Activated T-cell treated with anti-CD3 and anti-CD28 coated beads, Interleukin-2, amount 50 U/mL, for 72 hours (primary cell): ENCODE measurements at regions not wholly inside any gene's neighbourhood (a gene's known extent, or its start where the extent isn't known, plus 50 kb on each side); places are given as distances from the start of the nearest gene placed in this dataset.

ENCODE experiments used
- ATAC-seq, 2 donors: fragments of 150-1000 bp; cut with Tn5 transposase; replicated peaks in 1 of 2; 2 replicates each; pipeline ENCODE4 v1.10.0; 2021; ENCODE audit warnings: moderate library complexity in 2 of 2, mild to moderate bottlenecking in 1 of 2
- DNase-seq, 2 donors: peaks; one replicate each; pipeline ENCODE4 v3.0.0; 2021 to 2022; ENCODE audit warnings: mixed read lengths in 1 of 2
- H3K27ac Mint-ChIP-seq: one replicate; pipeline ENCODE4 v1.8.0; 2022; ENCODE audit warnings: mild to moderate bottlenecking, moderate library complexity, mixed read lengths
- H3K27me3 Mint-ChIP-seq: one replicate; pipeline ENCODE4 v1.8.0; 2022; ENCODE audit warnings: low read depth, mixed read lengths
- H3K36me3 Mint-ChIP-seq, 2 donors: one replicate each; pipeline ENCODE4 v1.8.0; 2022; ENCODE audit warnings: mixed read lengths in 2 of 2, mild to moderate bottlenecking in 1 of 2; ENCODE audit not compliant: insufficient read depth in 2 of 2
- H3K4me1 Mint-ChIP-seq: one replicate; pipeline ENCODE4 v1.8.0; 2022; ENCODE audit warnings: low read depth, mixed read lengths
- H3K4me3 Mint-ChIP-seq, 2 donors: one replicate each; pipeline ENCODE4 v1.8.0; 2022; ENCODE audit warnings: mild to moderate bottlenecking in 2 of 2, mixed read lengths in 2 of 2, moderate library complexity in 2 of 2
- H3K9me3 Mint-ChIP-seq, 2 donors: one replicate each; pipeline ENCODE4 v1.8.0; 2022; ENCODE audit warnings: mixed read lengths in 2 of 2

DNA sequence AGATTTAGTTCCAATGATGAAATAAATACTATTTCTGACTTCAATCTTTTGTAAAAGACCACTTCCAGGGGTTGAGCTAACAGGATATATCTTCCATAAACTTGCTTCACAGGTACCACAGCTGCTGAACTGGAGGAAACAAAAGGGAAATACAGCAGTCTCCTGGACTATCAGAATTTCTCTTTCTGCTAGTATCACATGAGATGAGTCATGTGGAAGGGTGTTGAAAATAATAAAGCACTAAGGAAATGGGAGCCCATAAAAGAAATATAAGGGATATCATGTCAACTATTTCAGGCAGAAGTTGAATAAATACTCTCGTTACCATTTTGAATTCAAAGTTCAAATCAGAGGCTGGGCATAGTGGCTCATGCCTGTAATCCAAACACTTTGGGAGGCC is 250.3 kb upstream of the NFE2L3 start:
- Mint-ChIP-seq H3K4me3 (no peak overlapping the region), H3K4me1 (peaks cover 17% of the 10 kb centered on the region), H3K36me3 (no peaks in the 10 kb centered on the region), H3K9me3 (no peaks in the 10 kb centered on the region), H3K27ac (no peak overlapping the region), H3K27me3 (no peaks in the 10 kb centered on the region)
- ATAC-seq = no peak
- no peak for DNase-seq

DNA sequence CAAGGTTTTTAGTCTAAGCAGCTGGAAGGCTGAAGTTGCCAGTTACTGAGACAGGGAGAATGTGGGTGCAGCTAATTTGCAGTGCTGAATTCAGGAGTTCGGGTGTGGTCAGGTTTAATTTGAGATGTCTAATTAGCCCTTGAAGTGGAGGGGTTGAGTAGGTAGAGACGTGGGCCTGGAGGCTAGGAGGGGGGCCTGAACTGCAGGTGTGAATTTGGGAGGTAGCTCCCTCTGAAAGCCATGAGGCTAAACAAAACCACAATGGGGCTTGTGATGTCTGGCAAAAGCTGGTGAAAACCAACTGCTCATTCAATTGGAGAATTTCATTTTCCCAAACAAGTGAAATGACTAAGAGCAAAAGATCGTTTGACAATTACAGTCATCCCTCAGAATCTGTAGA is 246.0 kb upstream of the NFE2L3 start:
- Mint-ChIP-seq H3K9me3 (no peaks in the 10 kb centered on the region), H3K27me3 (no peaks in the 10 kb centered on the region), H3K36me3 (no peaks in the 10 kb centered on the region), H3K27ac (no peak overlapping the region), H3K4me1 (peaks cover 26% of the 10 kb centered on the region), H3K4me3 (no peak overlapping the region)
- no peak for DNase-seq
- ATAC-seq = no peak

DNA sequence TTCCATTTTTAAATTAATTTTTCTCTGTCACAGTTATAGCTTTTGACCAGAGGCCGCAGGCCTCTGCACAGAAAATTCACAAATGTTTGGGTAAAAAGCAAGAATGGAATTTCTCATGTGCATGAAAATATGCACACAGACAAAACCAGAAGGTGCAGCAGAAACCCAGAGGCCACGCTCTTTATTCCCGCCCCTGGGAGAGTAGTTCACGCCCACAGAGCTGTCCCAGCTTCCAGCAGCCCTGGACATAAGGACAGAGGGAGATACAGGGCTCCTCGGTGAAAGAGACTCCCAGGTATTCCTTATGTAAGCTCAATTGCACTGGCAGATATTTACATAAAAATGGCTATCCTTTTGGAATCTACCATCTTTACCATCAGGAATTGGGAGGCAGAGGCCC is 245.2 kb upstream of the NFE2L3 start:
- no peaks in the 10 kb centered on the region for H3K27me3 Mint-ChIP-seq
- no peaks in the 10 kb centered on the region for H3K9me3 Mint-ChIP-seq
- H3K4me1 Mint-ChIP-seq = peaks cover 26% of the 10 kb centered on the region
- no peaks in the 10 kb centered on the region for H3K36me3 Mint-ChIP-seq
- no peak overlapping the region for H3K4me3 Mint-ChIP-seq
- no peak overlapping the region for H3K27ac Mint-ChIP-seq
- DNase-seq (no peak), ATAC-seq (no peak)

DNA sequence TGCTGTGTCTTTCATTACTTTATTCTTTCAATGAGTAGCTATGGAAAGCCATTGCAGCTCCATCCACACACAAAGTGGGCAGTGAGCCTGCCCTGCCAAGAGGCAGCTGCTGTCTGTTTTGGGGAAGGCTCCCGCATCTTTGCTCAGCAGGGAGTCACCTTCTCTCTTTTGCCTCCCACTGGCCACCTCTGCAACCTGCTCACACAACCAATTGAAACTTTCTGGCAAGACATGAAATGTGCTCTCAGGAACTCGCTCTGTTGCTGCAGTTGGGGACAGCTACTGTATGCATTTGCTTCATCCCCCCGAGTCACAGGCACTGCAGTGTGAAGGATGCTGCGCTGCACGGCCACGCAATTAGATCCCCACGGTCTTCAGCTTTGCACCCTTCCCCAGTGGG is 244.8 kb upstream of the NFE2L3 start:
- H3K9me3 Mint-ChIP-seq = no peaks in the 10 kb centered on the region
- no peak overlapping the region for H3K27ac Mint-ChIP-seq
- H3K36me3 Mint-ChIP-seq = no peaks in the 10 kb centered on the region
- DNase-seq (no peak), ATAC-seq (no peak)
- H3K27me3 Mint-ChIP-seq = no peaks in the 10 kb centered on the region
- peaks cover 26% of the 10 kb centered on the region for H3K4me1 Mint-ChIP-seq
- no peak overlapping the region for H3K4me3 Mint-ChIP-seq

DNA sequence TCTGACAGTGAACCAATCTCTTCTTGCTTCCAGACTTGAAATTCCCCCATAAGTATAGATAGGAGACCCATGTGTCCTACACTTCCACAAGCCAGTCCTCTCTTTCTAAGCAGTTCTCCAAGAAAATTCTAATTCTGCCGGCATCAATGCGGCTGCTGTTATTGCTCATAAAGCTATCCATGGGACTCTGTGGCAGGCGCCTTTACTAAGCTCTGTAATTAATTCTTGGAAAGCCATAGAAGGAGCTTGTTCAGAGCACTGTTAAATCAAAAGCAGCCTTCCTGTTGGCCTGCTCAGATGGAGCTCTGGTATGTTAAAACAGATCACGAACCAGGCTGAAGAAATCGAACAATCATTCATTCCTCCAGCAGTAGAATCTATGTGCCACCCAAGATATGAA is 244.3 kb upstream of the NFE2L3 start:
- ATAC-seq (no peak), DNase-seq (no peak)
- Mint-ChIP-seq H3K27me3 (no peaks in the 10 kb centered on the region), H3K9me3 (no peaks in the 10 kb centered on the region), H3K36me3 (no peaks in the 10 kb centered on the region), H3K4me3 (no peak overlapping the region), H3K27ac (no peak overlapping the region), H3K4me1 (peaks cover 26% of the 10 kb centered on the region)

DNA sequence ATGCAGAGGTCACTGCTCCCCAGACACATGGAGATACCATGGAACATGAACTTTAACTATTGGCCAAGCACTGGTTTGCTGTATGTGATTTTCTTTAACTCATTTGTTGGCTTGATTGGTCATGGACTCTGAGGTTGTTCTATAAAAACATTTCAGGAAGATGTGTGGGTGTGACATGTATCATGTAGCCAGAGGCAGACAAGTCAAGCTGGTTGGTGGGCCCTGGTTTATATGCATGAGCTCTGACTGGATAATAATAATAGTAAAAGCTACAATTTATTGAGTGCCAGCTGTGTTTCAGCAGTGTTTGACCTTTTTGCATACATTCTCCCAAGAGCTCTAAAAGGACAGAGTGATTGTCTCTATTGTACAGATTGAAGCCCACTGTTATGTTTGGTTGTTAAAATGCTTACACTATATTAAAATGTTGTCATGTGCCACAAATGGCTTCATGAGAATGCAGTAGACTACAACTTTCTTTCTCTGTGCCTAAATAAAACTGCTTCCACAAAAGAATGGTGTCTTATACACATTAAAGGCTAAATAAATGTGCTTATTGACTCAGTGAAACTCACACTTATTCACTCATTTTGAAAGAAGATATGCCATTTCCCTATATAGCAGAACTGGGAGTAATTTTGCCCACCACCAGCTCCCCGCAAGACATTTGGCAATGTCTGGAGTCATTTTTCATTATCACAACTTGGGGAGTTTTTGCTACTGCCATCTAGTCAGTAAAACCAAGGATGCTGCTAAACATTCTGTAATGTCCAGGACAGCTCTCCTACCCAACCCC is 243.6 kb upstream of the NFE2L3 start:
- no peaks in the 10 kb centered on the region for H3K9me3 Mint-ChIP-seq
- ATAC-seq (peak; percentile 34 to 59), DNase-seq (no peak)
- H3K27ac Mint-ChIP-seq = no peak overlapping the region
- H3K4me1 Mint-ChIP-seq = peaks cover 26% of the 10 kb centered on the region
- no peak overlapping the region for H3K4me3 Mint-ChIP-seq
- H3K27me3 Mint-ChIP-seq = no peaks in the 10 kb centered on the region
- no peaks in the 10 kb centered on the region for H3K36me3 Mint-ChIP-seq

DNA sequence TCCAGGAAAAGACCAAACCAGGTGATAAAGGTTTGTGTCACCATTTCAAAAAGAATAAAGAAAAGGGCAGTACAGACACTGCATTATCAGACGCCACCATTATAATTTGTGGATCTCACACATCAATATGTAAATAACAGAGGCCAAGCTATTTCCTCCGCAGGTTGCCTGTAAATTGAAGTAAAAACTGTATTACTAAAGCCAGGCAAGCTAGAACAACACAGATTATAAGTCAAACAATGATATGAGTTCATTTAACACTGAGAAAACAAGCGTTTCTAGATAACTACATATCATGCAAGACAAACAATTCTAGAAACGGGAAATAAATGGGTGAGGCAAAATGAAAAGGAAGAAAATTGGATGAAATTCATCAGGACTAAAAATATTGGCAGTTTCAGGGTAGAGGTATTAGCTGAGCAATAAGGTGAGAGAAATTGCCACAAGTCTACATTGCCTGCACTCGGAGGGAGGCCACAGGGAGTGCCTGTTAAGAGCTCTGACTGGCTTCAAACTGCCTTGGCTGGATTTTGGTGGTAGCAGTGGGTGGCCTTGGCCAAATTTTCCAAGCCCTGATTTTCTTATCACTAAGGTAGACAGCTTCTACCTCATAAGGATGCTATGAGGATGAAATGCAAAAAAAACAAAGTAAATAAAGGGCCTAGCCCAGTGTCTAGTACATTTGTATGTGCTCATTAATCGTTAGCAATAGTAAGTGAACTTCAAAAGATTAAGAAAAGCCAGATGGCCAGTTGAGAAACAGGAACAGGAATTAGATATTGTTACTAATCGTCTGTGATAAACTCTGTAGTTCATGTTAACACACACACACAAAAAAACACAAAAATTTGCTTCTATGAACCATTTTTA is 240.0 kb upstream of the NFE2L3 start:
- DNase-seq (no peak), ATAC-seq (no peak)
- no peaks in the 10 kb centered on the region for H3K27me3 Mint-ChIP-seq
- no peaks in the 10 kb centered on the region for H3K9me3 Mint-ChIP-seq
- no peak overlapping the region for H3K27ac Mint-ChIP-seq
- H3K36me3 Mint-ChIP-seq = no peaks in the 10 kb centered on the region
- no peak overlapping the region for H3K4me3 Mint-ChIP-seq
- peaks cover 15% of the 10 kb centered on the region for H3K4me1 Mint-ChIP-seq

DNA sequence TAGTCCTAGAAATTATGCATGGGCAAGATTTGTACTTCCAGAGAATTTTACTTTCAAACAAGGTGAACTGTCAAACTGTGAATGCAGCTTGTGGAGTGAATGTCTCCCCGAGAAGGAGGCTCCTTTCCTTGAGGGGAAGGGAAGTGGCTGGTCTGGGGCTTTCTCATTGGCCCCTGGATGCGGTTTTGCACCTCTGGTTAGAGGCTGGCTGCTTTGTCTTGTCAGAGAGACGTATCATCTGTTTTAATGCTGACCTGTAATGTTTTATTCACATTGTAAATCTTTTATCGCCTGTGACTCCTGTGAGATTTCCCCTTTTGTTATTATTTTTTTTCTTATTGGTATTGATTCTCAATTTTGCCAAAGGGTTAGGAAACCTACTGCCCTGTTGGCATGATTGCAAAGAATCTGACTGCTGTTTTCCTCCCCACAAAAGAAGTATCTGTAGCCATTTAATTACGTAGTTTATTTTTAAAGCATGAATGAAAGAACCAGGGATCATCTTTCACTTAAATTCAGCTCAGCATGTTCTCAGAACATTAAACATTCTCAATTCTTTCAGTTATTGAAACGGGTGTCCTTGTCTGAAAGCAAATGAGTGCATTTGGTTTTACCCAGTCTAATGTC is 238.3 kb upstream of the NFE2L3 start:
- Mint-ChIP-seq H3K27me3 (no peaks in the 10 kb centered on the region), H3K27ac (no peak overlapping the region), H3K36me3 (peaks cover 2 to 6% of the 10 kb centered on the region in 2 donors), H3K9me3 (peaks cover 1 to 3% of the 10 kb centered on the region in 2 donors), H3K4me3 (no peak overlapping the region), H3K4me1 (no peaks in the 10 kb centered on the region)
- no peak for ATAC-seq
- no peak for DNase-seq

DNA sequence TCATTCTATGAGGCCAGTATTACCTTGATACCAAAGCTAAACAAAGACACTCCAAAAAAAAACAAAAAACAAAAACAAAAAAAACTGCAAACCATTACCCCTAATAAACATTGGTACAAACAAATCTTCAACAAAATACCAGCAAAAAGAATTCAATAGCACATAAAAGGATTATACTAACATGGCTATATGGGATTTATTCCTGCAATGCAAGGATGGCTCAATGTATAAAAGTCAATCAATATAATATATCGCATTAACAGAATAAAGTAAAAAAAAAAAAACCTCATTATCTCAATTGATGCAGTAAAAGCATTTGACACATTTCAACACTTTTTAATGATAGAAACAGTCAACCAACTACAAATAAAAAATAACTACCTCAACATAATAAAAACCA is 233.3 kb upstream of the NFE2L3 start:
- H3K4me3 Mint-ChIP-seq = no peak overlapping the region
- DNase-seq (no peak), ATAC-seq (no peak)
- H3K27ac Mint-ChIP-seq = no peak overlapping the region
- H3K36me3 Mint-ChIP-seq = peaks cover 4 to 6% of the 10 kb centered on the region in 2 donors
- no peaks in the 10 kb centered on the region for H3K4me1 Mint-ChIP-seq
- peaks cover 1 to 3% of the 10 kb centered on the region in 2 donors for H3K9me3 Mint-ChIP-seq
- peaks cover 19% of the 10 kb centered on the region for H3K27me3 Mint-ChIP-seq

DNA sequence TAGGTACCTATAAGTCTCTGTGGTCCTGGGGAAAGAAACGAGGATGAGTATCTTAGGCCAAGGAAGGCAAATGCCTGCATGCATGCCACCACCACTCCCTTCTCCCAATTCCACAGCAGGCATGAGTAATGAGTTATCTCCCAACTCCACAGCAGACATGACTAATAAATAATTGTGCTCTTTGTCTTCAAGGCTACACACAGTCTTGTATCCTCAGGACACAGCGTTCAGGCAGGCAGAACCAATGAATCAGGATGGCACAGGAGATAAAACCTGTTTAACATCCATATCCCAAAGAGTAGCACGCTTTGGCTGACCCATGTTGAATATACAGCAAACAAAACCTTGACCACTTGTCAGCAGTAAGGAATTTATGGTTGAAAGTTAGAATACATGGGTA is 229.7 kb upstream of the NFE2L3 start:
- Mint-ChIP-seq H3K27me3 (peaks cover 22% of the 10 kb centered on the region), H3K4me3 (no peak overlapping the region), H3K9me3 (peaks cover 1 to 3% of the 10 kb centered on the region in 2 donors), H3K27ac (no peak overlapping the region), H3K36me3 (peaks cover 4 to 6% of the 10 kb centered on the region in 2 donors), H3K4me1 (no peaks in the 10 kb centered on the region)
- DNase-seq (no peak), ATAC-seq (no peak)

DNA sequence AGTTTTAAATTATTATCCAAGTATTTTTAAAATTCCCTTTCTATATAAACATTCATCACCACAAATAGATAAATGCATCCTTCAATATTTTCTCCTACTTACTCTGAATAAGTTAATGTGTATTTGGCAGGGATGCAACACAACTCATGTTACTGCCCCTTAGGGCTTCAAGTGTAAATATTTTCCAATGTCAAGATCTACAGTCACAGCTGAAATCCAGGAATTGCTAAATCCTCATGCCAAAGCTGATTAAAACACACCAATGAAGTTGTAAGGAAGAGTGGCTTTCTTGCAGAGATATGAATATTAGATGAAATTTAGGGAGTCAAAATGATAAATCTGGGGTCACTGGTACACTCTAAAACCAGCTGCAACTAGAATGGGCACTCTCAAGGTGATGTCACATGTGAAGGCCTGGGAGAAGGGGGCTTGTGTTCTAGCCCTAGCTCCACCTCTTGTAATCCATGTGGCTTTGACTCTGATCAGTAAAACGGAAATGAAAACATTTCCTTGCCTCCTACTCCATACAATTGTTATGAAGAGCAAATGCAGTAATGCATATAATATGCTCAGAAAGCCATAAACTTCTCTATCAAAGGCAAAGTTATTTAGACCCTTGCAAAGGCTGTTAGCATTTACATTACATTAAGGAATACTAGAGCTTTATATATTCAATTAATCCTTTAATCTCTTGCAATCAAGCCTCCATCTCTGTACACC is 228.1 kb upstream of the NFE2L3 start:
- Mint-ChIP-seq H3K27ac (no peak overlapping the region), H3K4me3 (no peak overlapping the region), H3K9me3 (peaks cover 2 to 6% of the 10 kb centered on the region in 2 donors), H3K36me3 (peaks cover 0 to under 1% of the 10 kb centered on the region in 2 donors), H3K4me1 (no peaks in the 10 kb centered on the region), H3K27me3 (peaks cover 28% of the 10 kb centered on the region)
- no peak for ATAC-seq
- DNase-seq = no peak

DNA sequence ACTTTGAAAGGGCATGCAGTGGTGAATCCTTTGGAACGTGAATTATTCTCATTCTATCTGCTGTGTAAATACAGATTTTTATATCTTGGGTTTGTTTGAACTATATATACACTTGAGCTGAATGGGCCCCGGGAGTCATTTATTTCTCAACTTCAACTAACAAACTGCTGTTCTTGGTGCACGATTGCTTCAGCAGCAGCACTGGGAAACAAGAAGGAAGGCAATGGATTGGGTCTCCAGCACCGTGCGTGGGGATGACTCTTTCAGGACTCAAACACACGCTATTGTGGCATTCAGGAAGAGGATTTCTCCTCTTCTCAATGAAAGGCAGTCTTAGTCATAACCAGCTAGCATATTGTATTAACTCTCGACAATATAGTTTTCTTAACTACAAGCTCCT is 226.0 kb upstream of the NFE2L3 start:
- Mint-ChIP-seq H3K27ac (no peak overlapping the region), H3K4me1 (no peaks in the 10 kb centered on the region), H3K36me3 (no peaks in the 10 kb centered on the region), H3K4me3 (no peak overlapping the region), H3K9me3 (peaks cover 2 to 6% of the 10 kb centered on the region in 2 donors), H3K27me3 (peaks cover 28% of the 10 kb centered on the region)
- DNase-seq = no peak
- ATAC-seq = no peak

DNA sequence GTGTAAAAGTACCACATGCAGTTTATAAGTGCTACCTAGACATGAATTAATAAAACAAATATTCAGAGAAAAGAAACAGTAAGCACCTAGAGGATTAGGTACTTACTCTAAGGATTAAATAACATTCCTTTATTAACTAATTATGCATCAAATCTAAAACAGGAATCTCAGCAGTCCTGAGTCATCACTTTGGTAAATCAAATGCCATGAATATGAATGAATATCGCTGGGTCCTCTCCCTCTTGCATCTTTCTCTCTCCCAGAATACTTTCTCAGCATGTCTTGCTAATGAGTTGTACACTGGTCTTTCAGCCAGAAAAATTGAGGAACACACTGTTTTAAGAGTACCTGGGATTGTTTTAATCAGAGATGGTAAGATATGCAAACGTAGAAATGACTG is 225.5 kb upstream of the NFE2L3 start:
- Mint-ChIP-seq H3K4me1 (no peaks in the 10 kb centered on the region), H3K27me3 (peaks cover 28% of the 10 kb centered on the region), H3K36me3 (no peaks in the 10 kb centered on the region), H3K4me3 (no peak overlapping the region), H3K27ac (no peak overlapping the region), H3K9me3 (peaks cover 2 to 6% of the 10 kb centered on the region in 2 donors)
- DNase-seq (no peak), ATAC-seq (no peak)
